Right renal cortex interstitium (tissue), 3 donors: ENCODE measurements at regions not wholly inside any gene's neighbourhood (a gene's known extent, or its start where the extent isn't known, plus 50 kb on each side); places are given as distances from the start of the nearest gene placed in this dataset.

Source experiments
- DNase-seq, 3 donors: peaks; one replicate each; pipeline ENCODE4 v3.0.0-alpha.2; 2013; ENCODE audit warnings: low read depth in 3 of 3, low spot score in 2 of 3

DNA sequence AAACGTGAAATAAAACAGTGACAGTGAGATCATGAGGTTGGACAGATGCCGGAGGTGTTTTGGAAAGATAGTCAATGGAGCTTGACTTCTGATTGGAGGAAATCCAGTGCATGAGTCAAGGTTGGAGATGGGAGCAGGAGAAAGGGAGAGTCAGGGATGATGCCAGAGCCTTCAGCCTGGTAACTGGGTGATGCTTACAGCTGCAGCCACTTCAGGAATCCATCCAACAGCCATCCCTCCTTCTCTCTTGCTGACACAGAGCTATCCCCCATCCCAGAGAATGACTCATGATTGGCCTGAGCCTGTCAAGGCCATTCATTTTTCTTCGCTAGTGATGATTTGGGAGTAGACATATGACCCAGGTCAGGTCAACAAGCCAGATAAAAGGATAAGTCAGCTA is 112.8 kb downstream of the SAMD5 start:
- DNase-seq: no peak

GRCh38 chr6:147621961-147622360 is 113.5 kb downstream of the SAMD5 start:
- DNase-seq: no peak

GRCh38 chr6:147624946-147625515 is 116.5 kb downstream of the SAMD5 start:
- no peak for DNase-seq

GRCh38 chr6:147625946-147626345 is 117.5 kb downstream of the SAMD5 start:
- no peak for DNase-seq

- no peak for DNase-seq
These were observed 118.9 kb downstream of the SAMD5 start for GRCh38 chr6:147627411-147627810.

DNA sequence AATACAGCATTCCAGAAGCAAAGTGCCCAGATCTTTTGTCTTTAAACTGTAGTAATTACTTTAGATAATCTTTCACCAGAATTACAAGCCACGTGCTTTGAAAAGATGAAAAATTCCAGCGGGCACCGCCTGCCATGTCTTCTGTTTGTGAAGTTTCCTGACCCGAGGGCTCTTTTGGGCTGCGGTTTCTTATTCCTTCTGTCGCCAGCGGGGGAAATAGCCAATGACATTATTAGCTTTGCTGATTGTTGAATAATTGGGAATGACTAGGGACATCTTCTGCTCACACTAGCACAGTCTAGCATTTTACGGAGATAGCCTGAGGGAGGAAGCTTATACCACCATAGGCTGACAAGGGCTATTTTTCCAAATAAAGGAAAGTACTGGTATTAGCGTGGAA is 124.7 kb downstream of the SAMD5 start:
- no peak for DNase-seq

DNA sequence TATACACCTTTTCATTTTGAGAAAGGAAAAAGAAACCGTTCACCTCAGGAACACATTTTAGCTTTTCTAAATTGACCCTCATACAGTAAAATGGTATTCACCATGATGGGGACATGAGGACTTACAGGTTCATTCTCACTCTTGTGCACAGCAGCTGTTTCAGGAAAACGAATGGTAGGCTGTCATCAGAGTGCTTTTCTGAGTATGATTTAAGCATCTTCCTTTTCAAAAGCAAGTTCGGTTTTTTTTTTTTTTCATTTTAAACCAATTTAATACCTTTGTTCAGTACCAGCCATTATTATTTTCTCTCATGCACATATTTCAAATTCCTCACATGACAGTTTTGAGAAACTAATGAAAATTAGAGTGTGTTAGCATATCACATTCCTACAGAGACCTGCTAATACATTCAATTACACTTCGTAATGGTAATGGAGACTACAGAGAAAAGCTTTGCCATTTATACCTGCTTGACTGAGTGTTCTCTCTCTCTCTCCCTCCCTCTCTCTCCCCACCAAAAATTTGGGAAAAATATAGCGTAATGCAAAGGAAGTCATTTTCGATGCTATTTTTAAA is 129.2 kb downstream of the SAMD5 start:
- DNase-seq: no peak

DNA sequence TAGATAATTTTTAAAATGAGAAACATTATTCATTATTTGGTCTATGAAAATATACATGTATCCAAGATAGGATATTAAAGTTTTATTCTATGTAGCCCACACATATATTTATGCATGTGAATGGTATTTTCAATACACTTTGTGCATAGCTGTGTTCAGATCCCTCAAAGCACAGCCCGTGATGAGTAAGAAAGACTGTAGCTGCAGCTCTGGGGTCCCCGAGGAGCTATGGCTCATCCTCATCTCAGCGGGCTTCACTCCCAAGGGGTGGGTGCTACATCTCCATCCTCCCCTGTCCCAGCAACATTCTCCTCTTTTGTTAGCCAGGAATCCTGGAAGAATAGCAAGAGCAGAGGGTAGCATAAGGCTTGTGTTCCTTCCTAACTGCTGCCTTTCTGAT is 130.8 kb downstream of the SAMD5 start:
- no peak for DNase-seq

DNA sequence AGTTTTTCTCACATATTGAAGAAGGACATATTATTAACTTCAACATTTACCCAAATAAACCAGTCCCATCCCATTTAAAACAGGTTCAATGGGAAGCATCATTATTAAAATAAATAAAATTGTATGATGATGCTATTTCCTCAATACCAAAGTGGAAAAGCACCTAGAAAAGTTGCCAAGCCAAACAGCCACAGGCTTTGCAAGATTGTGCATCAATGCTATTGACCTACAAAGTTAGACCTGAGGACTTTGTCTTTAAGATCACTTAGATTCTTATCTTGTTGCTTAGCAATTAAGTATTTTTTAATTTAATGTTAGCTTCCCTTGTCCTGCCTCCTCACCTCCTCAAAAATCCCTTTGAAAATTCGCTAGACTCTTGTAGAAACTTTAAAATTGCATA is 132.1 kb downstream of the SAMD5 start:
- no peak for DNase-seq

GRCh38 chr6:147641511-147641910 is 133.0 kb downstream of the SAMD5 start:
- no peak for DNase-seq

DNA sequence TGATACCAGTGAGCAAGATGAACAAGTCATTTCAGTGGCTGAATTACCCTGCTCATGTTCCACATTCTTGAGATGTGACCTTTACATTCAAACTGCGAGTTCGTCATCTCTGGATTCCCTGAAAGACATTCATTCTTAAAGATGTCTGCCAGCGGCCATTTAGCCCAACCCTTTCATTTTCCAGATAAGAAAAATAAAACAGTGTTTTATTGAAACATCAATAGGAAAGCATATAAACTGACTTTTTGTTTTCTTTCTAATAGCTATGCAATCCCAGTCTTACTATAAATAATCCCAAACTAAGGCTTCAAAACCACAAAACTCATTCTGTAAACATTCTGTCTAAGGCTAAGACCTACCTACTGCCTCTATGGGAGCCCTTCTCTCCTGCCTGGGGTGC is 134.0 kb downstream of the SAMD5 start:
- DNase-seq: no peak

DNA sequence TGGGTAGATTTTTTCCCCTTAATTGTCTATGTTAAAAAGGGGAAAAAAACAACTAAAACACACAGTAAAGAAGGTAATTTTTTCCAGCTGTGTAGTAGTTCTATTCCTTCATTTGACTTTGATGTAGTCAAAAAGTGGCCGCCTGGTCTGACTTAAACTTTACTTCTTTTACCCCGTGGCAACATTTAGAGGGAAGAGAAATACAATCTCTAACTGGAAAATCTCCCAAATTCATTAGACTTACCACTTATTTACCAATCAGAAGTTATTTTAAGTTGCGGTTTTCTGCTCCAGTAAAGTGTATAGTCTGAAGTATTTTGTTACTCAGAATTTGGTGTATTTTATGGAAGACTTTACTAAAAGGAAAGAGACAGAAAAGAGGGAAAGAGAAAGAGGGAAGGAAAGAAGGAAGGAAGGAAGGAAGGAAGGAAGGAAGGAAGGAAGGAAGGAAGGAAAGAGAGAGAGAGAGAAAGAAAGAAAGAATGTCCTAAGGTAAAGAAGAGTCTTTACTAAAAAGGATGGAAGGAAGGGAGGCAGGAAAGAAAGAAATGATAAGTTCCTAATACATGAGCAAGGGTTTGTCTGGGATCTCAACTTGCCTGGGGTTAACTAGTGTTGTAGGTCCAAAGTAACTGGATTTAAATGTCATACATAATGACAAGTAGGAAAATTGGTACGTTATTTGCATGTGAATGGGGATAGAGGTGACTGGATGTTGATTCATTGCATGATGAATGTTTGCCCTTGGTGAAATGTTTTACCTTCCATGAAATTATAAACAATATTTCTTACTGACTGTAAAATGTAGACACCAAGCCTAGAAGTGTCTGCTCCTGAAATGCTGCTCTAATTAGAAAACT is 135.1 kb downstream of the SAMD5 start:
- no peak for DNase-seq

- no peak for DNase-seq
These were observed 140.4 kb downstream of the SAMD5 start for GRCh38 chr6:147648916-147649315.

DNA sequence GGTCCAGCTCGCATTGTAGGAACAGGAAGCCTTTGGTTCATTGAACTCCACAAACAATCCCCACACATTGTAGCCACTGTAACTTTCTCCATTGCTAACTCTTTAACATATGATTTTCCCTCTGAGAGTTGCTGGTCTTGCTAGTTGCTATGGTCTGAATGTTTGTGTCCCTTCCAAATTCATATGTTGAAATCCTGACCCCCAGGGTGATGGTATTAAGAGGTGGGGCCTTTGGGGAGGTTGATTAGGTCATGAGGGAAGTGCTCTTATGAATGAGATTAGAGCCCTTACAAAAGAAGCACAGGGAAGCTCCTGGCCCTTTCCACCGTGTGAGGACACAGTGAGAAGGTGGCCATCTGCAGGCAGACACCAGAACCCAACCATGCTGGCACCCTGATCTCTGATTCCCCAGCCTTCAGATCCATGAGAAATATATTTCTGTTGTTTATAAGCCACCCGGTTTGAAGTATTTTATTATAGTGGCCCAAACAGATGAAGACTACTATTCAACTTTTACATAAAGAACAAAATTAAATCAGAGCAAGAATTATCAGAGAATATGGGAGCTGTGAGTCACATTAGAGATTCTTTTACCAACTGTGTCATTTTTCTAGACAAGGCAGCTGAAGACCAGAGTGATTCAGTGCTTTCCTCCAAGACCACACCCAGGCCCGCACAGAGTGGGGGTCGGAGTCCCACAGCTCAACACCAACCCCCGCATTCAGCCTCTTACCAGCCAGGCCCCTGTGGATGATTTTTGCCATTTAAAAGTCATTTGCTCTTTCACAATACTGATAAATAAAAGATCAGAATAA is 143.0 kb downstream of the SAMD5 start:
- no peak for DNase-seq

GRCh38 chr6:147653631-147654030 is 145.1 kb downstream of the SAMD5 start:
- DNase-seq: no peak

DNA sequence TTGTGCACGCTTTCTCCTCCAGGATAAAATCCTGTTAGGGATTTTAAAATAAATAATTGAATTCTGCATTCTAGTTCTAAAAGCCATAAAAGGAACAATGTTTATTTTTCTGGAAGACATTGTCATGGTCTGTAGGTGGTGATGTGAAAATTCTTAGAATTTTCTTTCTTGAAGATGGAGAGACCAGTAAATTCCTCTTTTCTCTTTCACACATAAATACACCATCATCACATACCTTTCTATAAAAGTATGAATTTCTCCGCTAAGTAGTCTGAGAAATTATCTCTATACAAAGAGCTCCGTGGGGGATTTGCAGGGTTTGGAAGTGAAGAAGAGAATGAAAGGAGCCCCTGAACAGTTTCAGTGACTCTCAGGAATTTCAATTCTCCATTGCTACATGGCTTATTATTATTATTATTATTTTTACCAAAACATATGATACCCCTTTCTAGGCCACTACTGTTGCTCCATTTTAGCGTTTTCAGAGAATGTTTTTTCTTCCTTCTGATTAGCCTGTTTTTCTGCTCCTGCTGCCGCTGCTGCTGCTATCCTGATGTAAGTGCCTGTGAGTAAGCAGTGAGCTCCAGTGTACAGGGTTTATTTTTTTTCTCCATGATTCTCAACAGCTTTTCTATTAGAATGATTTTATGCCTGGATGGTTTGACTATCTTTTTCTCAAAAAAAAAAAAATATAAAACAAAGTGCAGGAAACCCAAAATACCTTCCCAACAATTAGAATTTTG is 145.8 kb downstream of the SAMD5 start:
- no peak for DNase-seq

DNA sequence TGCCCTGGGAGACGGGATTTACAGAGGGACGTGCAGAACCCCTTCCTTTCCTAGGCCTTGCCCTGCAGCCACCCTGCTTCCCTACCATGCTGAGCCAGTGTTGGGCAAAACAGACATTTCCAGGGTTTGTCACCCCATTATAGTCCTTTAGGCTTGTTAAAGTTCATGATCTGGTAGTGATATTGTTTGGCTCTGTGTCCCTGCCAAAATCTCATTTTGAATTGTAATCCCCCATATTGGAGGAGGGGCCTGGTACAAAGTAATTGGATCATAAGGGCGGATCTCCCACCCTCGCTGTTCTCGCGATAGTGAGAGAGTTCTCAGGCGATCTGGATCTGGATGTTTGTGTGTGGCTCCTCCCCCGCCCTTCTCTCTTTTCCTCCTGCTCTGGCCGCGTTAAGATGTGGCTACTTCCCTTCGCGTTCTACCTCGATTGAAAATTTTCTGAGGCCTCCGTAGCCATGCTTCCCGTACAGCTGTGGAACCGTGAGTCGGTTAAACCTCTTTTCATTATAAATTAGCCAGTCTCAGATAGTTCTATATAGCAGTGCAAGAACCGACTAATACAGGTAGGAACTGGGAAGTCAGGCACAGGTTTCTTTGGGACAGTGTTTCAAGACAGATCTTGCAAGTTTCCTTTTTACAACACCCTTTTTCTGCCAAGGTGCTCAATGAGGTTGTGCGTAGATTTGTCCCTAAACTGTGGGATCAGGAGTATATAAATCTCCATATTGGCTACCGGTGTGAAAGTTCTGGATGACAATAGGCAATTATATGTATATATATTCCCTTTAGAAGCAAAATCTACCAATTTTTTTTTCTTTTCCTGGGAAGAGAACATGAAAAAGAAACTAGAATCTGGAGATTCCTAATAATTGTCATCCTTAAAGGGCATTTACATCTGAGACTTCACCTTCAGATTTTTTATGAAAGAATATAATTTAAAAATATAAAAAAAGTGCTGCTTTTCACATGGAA is 152.1 kb downstream of the SAMD5 start:
- no peak for DNase-seq

DNA sequence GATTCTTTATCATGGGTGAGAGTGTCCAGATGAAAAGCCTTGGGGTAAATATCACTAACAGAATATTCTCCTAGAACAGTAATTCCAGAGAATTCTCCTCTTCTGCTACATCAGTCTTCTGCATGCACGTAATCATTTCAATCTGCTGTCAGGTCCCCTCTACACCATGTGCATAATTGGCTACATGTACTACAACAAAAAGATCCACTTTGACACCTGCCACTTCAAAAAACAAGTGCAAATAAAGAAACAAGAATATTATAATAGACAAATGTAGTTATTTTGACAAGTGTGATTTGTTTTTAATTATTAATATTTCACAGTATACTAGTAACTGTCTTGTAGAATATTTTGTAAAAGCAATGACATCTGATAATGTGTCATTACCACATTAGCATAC is 154.2 kb downstream of the SAMD5 start:
- no peak for DNase-seq

DNA sequence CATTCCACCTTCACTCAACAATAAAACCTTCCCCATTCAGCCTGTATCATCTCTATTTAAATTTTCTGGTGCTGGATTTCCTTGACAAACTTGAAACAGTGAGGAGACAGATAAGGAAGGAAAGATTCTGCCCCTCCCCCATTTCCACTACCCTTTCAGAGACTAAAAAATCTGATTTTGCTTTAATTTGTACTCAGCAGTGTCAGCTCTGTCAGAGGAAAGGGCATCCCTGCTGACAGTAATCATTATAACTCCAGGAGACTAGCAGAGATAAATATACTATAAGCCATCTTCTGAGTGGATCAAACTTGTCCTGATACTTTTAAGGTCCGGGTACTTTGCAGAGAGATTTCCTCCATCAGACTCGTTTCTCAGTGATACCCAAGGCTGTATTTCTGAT is 155.6 kb downstream of the SAMD5 start:
- DNase-seq: no peak
